NCI-H1694 treated with DMSO at 0.1 percent for 48 hours (cell line): ENCODE measurements at regions not wholly inside any gene's neighbourhood (a gene's known extent, or its start where the extent isn't known, plus 50 kb on each side); places are given as distances from the start of the nearest gene placed in this dataset.
"Not testable (repeated sequence)": the region's sequence is repeated elsewhere in the genome, so short reads cannot be mapped to it uniquely, and the experiment has no call there.

Experiments used
- DNase-seq: peaks from one replicate; lab custom pipeline; 2025; lab: John Stamatoyannopoulos, UW

DNA sequence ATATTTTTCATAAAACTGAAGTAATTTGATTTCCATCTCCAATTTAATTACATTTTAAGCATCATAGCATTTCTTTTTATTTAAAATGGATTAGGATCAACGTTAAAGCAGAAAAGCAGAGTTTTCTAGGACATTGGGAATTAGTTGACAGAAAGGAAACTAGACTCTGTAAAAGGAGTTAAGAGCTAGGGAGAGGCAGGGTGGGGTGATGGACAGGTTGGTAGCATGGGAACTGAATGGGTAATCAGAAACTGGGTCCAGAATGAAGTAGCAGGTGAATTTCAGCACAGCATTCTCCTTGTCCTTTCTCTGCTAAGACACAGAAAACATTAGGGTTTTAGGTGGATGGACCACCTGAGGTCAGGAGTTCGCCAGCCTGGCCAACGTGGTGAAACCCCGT, 97.6 kb downstream of the ANAPC4 start:
- DNase-seq, result no peak

DNA sequence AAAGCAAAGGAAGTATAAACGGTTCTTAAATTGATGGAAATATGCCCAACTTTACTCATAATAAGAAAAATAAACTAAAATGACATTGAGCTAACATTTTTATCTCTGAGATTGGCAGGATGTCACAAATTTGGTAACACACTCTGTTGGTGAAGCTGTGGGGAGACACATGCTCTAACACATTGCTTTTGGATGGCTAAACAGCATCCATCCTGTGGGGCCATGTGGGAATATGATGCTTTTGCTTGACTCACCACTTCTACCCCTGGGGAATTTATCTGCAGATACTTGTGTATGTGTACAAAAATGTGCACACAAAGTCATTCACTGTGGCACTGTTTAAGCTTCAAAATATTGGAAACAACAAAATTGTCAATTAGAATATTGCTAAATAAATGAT, 100.2 kb downstream of the ANAPC4 start:
- no peak for DNase-seq

DNA sequence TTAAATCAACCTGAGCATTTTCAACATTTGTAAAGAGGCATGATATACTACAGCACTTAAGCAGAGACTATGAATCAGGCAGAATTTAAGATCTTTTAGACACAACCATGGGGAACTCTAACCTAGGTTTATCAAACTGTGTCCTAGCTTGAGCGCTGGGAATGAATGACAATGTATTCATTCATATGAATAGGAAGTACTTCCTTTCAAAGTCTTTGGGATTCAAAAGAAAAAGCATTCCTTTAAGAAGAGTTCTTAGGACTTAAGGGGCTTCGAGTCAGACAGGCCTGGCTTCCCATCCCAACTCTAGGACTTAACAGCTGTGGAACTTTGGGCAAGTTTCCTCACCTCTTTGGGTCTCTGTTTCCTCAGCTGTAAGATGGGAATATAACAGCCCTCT, 104.6 kb downstream of the ANAPC4 start:
- DNase-seq, result no peak

DNA sequence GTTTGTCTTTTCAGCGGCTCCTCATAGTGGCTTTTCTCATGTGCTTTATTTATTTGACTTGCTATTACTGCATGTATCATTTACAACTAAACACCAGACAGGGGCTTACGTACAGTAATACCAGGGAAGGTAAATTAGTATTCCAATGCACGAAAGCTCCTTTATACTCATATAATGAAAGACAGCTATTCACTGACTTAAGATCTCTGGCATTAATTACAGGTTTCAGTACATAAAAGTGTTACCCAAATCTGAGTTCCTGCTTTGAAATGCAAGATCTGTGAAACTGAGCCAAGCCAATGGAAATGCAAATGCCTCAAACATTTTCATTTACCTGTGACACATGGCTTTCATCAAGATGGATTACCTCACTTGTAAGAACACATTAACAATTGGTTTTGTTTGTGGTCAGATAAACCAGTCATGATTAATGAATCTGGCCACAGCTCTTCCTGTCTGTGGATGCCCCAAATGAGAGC, 107.2 kb downstream of the ANAPC4 start:
- DNase-seq, result no peak

DNA sequence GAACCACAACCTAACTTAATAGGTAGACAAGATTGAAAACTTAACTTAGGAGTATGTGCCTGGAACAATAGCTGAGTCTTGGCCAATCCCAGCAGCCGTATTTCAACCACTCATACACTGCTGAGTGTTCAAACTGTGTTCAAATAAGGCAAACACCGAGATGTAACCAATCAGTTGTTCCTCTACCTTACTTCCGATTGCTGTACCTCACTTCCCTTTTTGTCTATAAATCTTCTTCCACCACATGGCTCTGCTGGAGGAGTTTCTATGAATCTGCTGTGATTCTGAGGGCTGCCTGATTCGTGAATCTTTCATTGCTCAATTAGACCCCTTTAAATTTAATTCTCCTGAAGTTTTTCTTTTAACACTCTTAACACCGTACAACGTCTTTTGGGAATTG, 108.0 kb downstream of the ANAPC4 start:
- no peak for DNase-seq

DNA sequence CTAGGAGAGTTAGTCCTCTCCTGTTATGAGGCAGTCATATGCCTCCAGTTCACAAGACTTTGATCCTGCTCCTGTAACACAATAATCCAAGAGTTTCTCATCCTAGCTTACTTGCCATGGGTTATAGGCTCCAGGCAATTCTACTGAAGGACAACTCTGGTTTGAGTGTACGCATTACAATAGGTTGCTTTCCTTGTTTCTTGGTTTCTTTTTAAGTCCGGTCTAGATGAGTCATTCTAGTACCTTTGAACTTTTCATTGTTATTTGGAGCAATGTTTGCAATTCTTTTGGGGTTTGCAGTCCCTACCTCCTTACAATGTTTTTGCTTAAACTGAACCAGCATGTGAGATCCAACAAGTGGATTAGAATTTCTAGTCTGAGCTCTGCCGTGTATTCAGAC, 109.1 kb downstream of the ANAPC4 start:
- DNase-seq, result no peak

DNA sequence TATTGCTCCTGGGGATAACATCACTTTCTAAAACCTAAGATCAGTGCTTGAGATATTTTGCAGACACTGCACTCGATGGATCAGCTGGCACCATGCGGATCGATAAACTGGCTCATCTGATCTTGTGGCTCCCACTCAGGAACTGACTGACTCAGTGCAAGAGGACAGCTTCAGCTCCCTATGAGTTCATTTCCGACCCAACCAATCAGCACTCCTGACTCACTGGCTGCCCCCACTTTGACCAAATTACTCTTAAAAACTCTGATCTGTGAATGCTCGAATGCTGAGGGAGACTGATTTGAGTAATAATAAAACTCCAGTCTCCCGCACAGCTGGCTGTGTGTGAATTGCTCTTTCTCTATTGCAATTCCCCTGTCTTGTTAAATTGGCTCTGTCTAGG, 110.1 kb downstream of the ANAPC4 start:
- no peak for DNase-seq

DNA sequence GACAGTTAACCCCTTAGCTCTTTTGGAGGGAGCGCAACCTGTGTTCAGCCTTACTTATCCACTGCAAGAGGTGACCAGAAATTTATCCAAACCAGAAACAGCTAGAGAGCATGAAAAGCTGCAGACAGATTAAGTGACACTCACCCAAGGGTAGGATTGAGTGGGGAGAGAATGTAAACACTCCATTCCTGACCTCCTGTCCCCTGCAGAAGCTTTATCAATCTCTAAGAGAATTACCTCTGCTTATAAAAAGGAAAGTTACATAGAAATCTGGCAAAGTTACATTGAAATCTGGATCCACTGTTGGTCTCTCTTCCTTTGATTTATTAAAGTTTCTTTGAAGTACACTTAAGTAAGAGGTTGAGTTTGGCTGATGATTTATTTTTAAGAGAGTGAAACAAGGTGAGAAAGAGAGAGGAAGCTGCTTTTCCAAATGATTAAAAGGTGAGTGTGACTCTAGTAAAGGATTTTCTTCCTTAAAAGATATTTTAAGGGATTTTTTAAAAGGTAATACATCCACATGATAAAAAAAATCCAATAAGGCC, 112.3 kb downstream of the ANAPC4 start:
- DNase-seq, result no peak

DNA sequence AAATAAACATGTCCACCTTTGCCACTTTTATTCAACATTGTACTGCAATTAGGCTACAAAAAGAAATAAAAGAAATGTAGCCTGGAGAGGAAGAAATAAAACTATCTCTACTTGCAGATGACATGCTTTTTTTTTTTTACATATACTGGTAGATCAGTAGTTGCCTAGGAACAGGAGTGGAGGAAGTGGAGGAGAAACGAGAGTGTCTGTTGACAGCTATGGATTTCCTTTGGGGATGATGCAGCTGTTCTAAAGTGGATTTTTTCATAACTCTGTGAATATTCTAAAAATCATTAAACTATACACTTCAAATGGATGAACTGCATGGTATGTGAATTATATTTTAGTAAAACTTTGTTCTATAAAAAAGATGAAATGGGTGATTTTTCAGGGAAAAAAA, 116.4 kb downstream of the ANAPC4 start:
- no peak for DNase-seq

DNA sequence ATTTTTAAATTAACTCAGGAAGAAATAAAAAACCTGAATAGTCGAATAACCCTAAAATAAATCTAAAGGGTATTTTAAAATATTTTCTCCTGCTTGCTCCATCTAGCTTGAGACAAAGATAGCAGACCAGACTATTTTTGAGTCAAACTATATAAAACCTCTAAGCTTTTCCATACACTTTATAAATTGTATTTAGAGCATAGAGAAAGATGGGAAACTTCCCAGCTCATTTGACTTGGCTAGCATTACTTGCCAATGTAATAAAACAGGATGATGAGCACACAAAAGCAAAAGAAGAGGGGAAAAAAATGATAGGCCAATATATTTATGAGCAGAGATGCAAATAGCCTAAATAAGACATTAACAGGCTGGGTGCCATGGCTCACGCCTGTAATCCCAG, 117.1 kb downstream of the ANAPC4 start:
- DNase-seq, result no peak

DNA sequence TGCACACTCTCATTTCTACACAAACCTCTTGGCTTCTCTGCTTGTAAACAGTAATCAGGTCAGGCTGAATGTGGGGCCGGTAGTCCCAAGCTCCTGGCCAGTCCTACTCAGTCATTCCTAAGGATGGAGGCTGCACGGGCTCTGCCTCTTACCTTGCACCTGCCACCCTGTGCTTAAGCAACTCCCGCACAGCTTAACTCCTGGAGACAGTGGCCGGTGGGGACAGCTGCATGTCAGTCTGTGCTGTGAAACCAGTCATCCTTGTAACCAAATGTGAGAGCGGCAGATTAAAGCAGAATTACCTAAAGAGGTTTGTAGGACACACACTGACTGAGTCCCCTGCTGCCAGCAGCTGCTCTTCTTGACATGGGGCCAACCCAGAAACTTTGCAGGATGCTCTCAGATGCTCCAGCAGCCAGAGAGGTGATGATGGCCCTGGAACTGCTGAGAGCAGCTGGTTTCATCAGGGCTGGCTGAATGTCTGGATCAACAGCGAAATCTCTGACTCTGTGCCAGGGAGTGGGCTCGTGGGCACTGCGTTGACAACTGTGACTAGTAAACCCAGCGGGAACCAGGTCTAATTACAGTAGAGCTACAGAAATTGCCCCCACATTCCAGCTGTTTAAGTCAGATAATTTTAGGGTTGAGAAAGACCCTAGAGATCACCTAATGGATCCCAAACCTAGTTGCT, 123.7 kb downstream of the ANAPC4 start:
- peak; percentile 93 for DNase-seq

DNA sequence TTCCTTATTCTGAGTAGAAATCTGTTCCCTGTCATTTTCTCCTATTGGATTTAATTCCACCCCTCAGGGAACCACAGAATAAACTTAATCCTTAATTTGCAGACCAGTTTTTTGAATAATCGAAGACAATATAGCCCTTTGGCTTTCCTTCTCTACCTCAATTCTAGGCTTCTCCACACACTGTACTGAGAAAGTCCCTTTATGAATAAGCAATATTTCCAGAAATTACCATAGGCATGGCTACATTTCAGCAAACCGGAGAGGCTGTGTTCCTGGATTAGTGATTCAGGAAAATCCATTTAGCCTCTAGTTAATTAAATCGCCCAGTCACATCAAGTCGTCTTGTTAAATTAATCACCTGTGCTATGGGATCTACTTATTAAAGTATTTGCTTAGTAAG, 125.1 kb downstream of the ANAPC4 start:
- DNase-seq, result no peak

DNA sequence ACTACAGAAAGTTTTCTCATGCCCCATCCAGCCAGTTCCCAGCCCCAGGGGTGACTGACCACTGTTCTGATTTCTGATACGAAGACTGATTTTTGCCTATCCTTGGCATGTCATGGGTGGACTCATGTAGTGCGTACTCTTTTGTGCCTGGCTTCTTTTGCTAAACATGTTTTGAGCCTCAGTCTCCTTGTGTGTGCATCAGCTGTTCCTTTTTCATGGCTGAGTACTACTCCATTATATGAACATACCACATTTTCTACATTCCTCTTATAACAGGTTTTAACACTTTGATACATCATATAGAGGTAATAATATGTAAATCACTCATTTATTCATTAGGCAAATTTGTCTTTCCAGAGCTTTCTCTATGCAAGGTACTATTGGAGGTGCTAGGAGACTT, 126.7 kb downstream of the ANAPC4 start:
- no peak for DNase-seq

DNA sequence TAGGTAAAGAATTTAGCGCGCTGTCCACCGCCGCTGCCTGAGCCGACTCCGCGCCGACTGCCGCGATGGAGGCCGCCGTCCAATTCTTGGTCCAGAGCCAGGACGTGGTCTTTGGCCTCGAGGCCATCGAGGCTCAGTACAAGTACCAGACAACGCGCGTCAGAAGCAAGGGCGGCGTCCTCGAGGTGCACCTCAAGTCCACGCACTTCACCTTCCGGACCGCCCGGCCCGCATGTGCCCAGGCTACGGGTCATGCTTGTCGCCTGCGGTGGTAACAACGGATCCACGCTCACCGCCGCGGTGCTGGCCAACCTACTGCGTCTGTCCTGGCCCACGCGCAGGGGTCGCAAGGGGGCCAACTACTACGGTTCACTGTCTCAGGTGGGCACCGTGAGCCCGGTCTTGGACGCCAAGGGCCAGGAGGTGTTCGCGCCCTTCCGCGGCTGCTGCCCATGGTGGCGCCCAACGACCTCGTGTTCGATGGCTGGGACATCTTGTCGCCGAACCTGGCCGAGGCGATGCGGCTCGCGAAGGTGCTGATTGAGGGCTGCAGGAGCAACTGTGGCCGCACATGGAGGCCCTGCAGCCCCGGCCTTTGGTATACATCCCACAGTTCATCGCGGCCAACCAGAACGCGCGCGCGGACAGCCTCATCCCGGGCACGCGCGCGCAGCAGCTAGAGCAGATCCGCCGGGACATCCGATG, 128.0 kb downstream of the ANAPC4 start:
- DNase-seq, result no peak

DNA sequence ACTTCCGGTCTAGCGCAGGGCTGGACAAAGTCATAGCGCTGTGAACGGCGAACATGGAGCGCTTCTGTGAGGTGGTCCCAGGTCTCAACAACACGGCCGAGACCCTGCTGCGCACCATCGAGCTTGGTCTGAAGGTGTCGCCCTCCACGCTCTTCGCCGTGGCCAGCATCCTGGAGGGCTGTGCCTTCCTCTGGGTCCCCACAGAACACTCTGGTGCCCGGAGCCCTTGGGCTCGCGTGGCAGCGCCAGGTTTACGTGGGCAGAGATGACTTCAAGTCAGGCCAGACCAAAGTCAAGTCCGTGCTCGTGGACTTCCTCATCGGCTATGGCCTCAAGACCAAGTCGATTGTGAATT, 128.6 kb downstream of the ANAPC4 start:
- DNase-seq, result no peak

DNA sequence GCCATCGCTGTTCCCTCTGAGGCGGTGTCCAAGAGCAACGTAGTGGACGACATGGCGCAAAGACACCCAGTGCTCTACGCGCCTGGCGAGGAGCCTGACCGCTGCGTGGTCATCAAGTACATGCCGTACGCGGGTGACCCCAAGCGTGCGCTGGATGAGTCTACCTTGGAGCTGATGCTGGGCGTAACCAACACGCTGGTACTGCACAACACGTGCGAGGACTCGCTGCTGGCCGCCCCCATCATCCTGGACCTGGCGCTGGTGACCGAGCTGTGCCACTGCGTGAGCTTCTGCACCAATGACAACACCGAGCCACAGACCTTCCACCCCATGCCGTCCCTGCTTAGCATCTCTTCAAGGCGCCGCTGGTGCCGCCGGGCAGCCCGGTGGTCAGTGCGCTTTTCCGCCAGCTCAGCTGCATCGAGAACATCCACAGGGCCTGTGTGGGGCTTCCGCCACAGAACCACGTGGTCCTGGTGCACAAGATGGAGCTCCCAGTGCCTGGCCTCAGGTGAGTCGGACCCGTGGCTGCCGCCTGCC, 129.0 kb downstream of the ANAPC4 start:
- no peak for DNase-seq

DNA sequence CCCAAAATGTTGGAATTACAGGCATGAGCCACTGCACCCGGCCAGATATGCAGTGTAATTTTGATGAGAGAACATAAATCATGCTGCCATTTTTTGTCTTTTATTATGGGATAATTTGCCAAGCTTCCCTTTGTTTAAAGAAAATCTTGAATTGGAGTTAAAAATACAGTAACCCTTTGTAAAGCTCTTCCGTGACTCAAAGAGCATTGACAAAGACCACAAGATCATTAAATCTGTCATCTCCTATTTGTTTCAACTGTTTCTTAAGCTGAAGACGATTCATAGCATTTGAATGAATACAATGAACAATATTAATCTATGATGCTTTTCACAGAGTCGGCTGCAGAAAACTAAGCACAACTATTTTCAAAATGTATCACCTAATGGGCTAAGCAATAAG, 132.6 kb downstream of the ANAPC4 start:
- no peak for DNase-seq

DNA sequence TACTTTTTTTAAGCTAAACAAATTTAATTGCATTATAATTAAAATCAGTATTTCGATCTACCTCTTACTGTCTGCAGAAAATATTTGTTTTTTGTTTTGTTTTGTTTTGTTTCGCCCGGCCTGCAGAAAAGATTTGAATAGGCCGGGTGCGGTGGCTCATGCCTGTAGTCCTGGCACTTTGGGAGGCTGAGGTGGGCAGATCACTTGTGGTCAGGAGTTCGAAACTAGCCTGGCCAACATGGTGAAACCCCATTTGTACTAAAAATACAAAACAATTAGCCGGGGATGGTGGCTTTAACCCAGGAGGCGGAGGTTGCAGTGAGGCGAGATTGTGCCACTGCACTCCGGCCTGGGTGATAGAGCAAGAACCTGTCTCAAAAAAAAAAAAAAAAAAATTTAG, 134.8 kb downstream of the ANAPC4 start:
- not testable (repeated sequence) for DNase-seq

DNA sequence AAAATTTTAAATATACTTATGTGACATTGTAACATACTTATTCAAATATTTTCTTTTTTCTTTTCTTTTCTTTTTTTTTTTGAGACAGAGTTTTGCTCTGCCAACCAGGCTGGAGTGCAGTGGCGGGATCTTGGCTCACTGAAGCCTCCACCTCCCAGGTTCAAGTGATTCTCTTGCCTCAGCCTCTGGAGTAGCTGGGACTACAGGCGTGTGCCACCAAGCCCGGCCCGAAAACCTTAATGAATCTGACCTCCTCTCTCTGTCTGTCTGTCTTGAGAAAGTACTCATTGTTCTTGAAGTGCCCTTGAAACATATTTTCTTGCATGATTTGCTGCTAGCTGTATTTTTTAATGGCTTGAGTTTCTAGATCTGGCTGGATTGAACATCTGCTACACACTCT, 136.8 kb downstream of the ANAPC4 start:
- DNase-seq, result no peak

DNA sequence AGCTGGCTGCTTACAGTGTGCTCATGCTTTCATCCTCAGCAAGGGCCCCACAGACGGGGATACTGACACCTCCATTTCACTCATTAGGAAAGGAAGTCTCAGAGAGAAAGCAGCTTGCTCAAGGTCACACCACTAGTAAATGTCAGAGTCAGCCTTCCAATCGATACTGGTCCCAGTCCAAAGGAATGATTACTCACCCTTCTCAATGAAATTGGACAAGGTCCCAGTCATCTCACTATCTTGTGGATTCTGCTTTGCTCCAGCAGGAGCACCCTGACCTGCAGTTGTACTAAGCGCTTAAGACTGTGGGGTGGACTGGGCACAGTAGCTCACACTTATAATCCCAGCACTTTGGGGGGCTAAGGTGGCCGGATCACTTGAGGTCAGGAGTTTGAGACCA, 132.2 kb upstream of the SLC34A2 start:
- DNase-seq, result no peak

DNA sequence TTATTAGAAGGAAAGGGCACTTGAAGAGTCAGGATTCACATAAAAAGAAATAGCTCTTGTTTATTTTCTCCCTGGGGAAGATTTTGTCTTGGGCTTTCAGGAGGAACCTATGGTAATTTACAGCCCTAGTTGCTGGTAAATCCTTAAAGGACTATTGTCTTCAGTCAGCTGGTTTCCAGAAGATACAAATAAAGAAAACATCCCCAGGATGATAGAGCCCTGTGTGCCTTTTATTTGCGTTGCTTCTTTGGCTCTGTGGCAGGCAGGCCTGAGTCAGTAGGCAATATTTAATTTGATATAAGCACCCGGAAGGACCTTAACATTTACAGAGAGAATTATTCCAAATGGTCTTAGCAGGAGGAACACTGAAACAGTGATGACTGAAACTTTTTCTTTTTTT, 131.0 kb upstream of the SLC34A2 start:
- no peak for DNase-seq

DNA sequence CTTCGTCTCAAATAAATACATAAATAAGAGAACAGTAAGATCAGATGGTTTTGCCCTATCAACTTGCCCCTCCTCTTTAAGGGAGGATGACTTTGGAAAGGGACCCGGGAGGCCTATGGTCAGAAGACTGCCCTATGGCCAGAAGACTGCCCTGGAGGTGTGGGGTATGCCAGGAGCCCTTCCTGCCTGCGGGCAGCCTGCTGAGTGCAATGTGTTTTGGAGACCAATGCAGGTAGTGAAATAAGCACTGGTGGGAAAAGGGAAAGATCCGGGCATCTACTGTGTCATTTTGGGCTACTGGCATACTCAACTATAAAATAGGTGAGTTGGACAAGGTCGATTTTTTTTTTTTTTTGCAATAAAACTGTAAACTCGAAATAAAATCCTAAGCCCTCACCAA, 129.8 kb upstream of the SLC34A2 start:
- DNase-seq, result no peak

DNA sequence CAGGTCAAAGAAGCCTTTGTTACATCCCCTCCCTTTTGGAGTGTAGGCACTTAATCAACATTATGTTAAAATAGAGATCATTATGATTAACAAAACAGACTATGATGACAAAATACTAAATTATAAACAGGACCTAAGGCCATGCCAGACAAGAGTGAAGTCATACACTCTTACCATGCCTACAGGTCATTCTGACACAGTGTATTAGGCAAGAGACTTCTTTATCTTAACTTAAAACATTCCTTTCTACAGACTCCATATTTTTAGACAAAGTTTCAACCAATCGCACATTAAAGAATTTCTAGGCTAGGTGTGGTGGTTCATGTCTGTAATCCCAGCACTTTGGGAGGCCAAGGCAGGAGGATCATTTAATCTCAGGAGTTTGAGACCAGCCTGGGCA, 128.6 kb upstream of the SLC34A2 start:
- no peak for DNase-seq
